OCI-LY7 (cell line): ENCODE measurements at regions not wholly inside any gene's neighbourhood (a gene's known extent, or its start where the extent isn't known, plus 50 kb on each side); places are given as distances from the start of the nearest gene placed in this dataset.

ENCODE experiments used
- BruUV-seq: library from RNA; stranded (reverse); fragments of 400-500 nt; replicated peaks from 2 replicates; lab custom pipeline; 2021; lab: Mats Ljungman, UMichigan
- CTCF ChIA-PET: fragments of 300-600 bp; sonication (Branson Sonifier 250); formaldehyde crosslinking; loops from one replicate; lab custom pipeline; 2022; ENCODE audit warnings: antibody characterized with exemption; ENCODE audit not compliant: unreplicated experiment; lab: Charles Lee
- POLR2A ChIA-PET: fragments of 300-600 bp; sonication (Branson Sonifier 250); formaldehyde crosslinking; loops from one replicate; lab custom pipeline; 2022; ENCODE audit warnings: antibody characterized with exemption; lab: Charles Lee
- DNase-seq: peaks from one replicate; pipeline ENCODE4 v3.0.0-alpha.2; 2015; ENCODE audit warnings: low spot score
- H2AFZ ChIP-seq: fragments of 200-600 bp; sonication (generic), shearing (Covaris generic); 2 replicates; pipeline ENCODE4 v1.6.1; 2014; ENCODE audit warnings: mild to moderate bottlenecking, antibody characterized with exemption, low read length, moderate library complexity
- H3K27ac ChIP-seq: fragments of 200-600 bp; sonication (generic); 2 replicates; pipeline ENCODE4 v1.5.1; 2014; ENCODE audit warnings: mixed run types, low read depth, mild to moderate bottlenecking, moderate library complexity, low read length, inconsistent platforms; ENCODE audit not compliant: poor library complexity, severe bottlenecking
- H3K36me3 ChIP-seq: fragments of 200-600 bp; sonication (generic); 2 replicates; pipeline ENCODE4 v1.6.1; 2014; ENCODE audit warnings: mild to moderate bottlenecking, antibody characterized with exemption, low read length, moderate library complexity, mixed read lengths; ENCODE audit not compliant: insufficient read depth
- H3K4me1 ChIP-seq: fragments of 200-600 bp; sonication (generic); 2 replicates; pipeline ENCODE4 v1.5.1; 2014; ENCODE audit warnings: mild to moderate bottlenecking, low read length; ENCODE audit not compliant: insufficient read depth, poor library complexity, severe bottlenecking
- H3K4me2 ChIP-seq: fragments of 200-600 bp; sonication (generic); 2 replicates; pipeline ENCODE4 v1.6.1; 2014; ENCODE audit warnings: mild to moderate bottlenecking, low read length
- H3K4me3 ChIP-seq: fragments of 200-600 bp; sonication (generic); 2 replicates; pipeline ENCODE4 v1.5.1; 2014; ENCODE audit warnings: mild to moderate bottlenecking, low read depth, low read length; ENCODE audit not compliant: poor library complexity, severe bottlenecking
- H3K79me2 ChIP-seq: fragments of 200-600 bp; sonication (generic); 2 replicates; pipeline ENCODE4 v1.6.1; 2016; ENCODE audit warnings: low read depth, mild to moderate bottlenecking, low read length, moderate library complexity, mixed read lengths; ENCODE audit not compliant: insufficient read depth
- H3K9me2 ChIP-seq: fragments of 200-600 bp; sonication (generic); 2 replicates; pipeline ENCODE4 v1.6.1; 2016; ENCODE audit warnings: mild to moderate bottlenecking, low read length, mixed read lengths; ENCODE audit not compliant: insufficient read depth
- H3K9me3 ChIP-seq: fragments of 200-600 bp; sonication (generic); 2 replicates; pipeline ENCODE4 v1.6.1; 2014; ENCODE audit warnings: mild to moderate bottlenecking, mixed run types, low read length, mixed read lengths
- H4K20me1 ChIP-seq: fragments of 200-600 bp; sonication (generic); 2 replicates; pipeline ENCODE4 v1.6.1; 2014; ENCODE audit warnings: mild to moderate bottlenecking, antibody characterized with exemption, low read length, moderate library complexity, mixed read lengths; ENCODE audit not compliant: insufficient read depth
- CTCF ChIP-seq: fragments of 200-600 bp; sonication (generic); conservative IDR thresholded peaks from 2 replicates; pipeline ENCODE4 v1.5.1; 2014; ENCODE audit warnings: mild to moderate bottlenecking, antibody characterized with exemption, low read length, moderate library complexity, mixed read lengths
- EZH2phosphoT487 ChIP-seq: fragments of 200-600 bp; sonication (generic); IDR thresholded peaks from 2 replicates; pipeline ENCODE4 v1.6.1; 2018; ENCODE audit warnings: low read depth, borderline replicate concordance, mild to moderate bottlenecking, mixed run types, antibody characterized with exemption, low read length, moderate library complexity, mixed read lengths
- intact Hi-C: fragments of 100-400 bp; cut with micrococcal nuclease; formaldehyde crosslinking; loops from one replicate; pipeline ENCODE4 v1.10.0; 2022; ENCODE audit not compliant: unreplicated experiment

GRCh38 chr13:109426690-109426990 lies 359.7 kb downstream of the IRS2 start:
- H4K20me1 ChIP-seq = no peaks in the 10 kb centered on the region
- H2AFZ ChIP-seq = no peak overlapping the region
- H3K36me3 ChIP-seq = no peaks in the 10 kb centered on the region
- BruUV-seq = no TSS peak
- H3K27ac ChIP-seq = no peak overlapping the region
- DNase-seq = no peak
- no peak for TF ChIP-seq CTCF
- intact Hi-C loops = no loop called here
- POLR2A ChIA-PET = no interaction called here
- H3K4me3 ChIP-seq = no peak overlapping the region
- H3K4me1 ChIP-seq = no peaks in the 10 kb centered on the region
- H3K79me2 ChIP-seq = no peaks in the 10 kb centered on the region
- H3K9me2 ChIP-seq = no peaks in the 10 kb centered on the region
- H3K9me3 ChIP-seq = no peaks in the 10 kb centered on the region
- no peak overlapping the region for H3K4me2 ChIP-seq
- CTCF ChIA-PET = no interaction called here

GRCh38 chr13:109425821-109426689 lies 360.3 kb downstream of the IRS2 start:
- no peaks in the 10 kb centered on the region for H3K4me1 ChIP-seq
- CTCF ChIA-PET = no interaction called here
- no peaks in the 10 kb centered on the region for H3K9me3 ChIP-seq
- POLR2A ChIA-PET = no interaction called here
- H3K79me2 ChIP-seq = no peaks in the 10 kb centered on the region
- H4K20me1 ChIP-seq = no peaks in the 10 kb centered on the region
- H3K27ac ChIP-seq = no peak overlapping the region
- no peak for DNase-seq
- TF ChIP-seq CTCF (no peak), EZH2phosphoT487 (no peak)
- no TSS peak for BruUV-seq
- H2AFZ ChIP-seq = no peak overlapping the region
- no peak overlapping the region for H3K4me2 ChIP-seq
- H3K4me3 ChIP-seq = no peak overlapping the region
- intact Hi-C loops = no loop called here
- no peaks in the 10 kb centered on the region for H3K36me3 ChIP-seq
- no peaks in the 10 kb centered on the region for H3K9me2 ChIP-seq

DNA sequence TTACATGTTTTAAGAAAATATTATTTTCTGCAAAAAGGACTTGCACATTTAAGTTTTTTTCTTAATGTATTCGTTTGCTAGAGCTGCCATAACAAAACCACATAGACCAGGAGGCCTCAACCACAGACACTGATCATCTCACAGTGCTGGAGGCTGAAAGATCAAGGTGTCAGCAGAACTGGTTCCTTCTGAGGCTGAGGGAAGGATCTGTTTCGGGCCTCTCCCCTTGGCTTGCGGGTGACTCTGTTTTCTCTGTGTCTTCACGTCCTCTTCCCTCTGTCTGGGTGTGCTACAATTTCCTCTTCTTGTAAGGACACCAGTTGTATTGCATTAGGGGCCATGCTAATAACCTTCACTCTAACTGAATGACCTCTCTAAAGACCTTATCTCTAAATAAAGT lies 364.2 kb downstream of the IRS2 start:
- H3K27ac ChIP-seq = no peak overlapping the region
- no peaks in the 10 kb centered on the region for H3K36me3 ChIP-seq
- ChIA-PET POLR2A (no interaction called here), CTCF (no interaction called here)
- H4K20me1 ChIP-seq = no peaks in the 10 kb centered on the region
- TF ChIP-seq CTCF (no peak), EZH2phosphoT487 (no peak)
- no peaks in the 10 kb centered on the region for H3K9me2 ChIP-seq
- no TSS peak for BruUV-seq
- no peak overlapping the region for H3K4me2 ChIP-seq
- no peak overlapping the region for H3K4me3 ChIP-seq
- H3K4me1 ChIP-seq = no peaks in the 10 kb centered on the region
- no peak for DNase-seq
- no peaks in the 10 kb centered on the region for H3K79me2 ChIP-seq
- no peaks in the 10 kb centered on the region for H3K9me3 ChIP-seq
- no peak overlapping the region for H2AFZ ChIP-seq
- intact Hi-C loops = no loop called here
